Hematopoietic multipotent progenitor cell treated with erythropoietin and hydrocortisone succinate and interleukin-3 and kit ligand, for 17 days (in vitro differentiated cells): ENCODE measurements at regions not wholly inside any gene's neighbourhood (a gene's known extent, or its start where the extent isn't known, plus 50 kb on each side); places are given as distances from the start of the nearest gene placed in this dataset.

Experiments used
- DNase-seq: peaks from one replicate; pipeline ENCODE4 v3.0.0-alpha.2; 2015; ENCODE audit warnings: low spot score

DNA sequence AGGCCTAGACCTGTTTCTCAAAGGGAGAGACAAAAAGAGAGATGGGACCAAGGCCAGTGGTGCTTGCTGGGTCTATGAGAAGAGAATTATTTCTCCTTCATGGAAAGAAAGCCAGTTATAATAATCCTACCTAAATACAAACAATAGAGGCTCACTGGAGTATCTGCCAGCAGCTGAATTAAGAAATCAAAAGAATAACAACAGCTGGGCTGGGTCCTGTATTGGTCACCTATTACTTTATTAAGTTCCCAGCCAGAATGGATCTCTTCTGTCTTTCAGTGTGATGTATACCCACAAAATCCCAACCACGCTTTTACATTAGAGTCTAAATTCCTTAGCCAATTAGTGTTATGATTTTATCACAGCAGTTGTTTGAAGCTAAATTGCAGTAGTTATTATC lies 297.8 kb upstream of the DACH1 start:
- no peak for DNase-seq

DNA sequence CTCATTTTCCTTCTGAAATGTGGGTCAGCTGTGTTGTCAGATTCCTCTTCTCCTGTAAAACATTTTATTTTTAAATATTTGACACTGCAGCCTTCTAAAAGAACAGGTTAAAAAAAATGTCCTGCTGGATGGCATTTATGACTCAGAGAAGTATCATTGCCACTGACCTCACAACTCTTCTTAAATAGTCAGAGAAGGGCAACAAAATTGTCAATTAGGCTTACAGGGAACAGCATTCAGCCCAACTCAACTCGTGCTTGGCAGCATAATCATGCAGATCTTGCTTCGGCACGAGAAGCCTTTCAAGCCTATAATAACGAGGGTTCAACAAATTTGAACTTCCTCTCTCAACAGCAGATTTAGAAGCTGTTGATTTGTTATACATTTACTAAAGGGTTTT lies 296.7 kb upstream of the DACH1 start:
- DNase-seq = no peak

DNA sequence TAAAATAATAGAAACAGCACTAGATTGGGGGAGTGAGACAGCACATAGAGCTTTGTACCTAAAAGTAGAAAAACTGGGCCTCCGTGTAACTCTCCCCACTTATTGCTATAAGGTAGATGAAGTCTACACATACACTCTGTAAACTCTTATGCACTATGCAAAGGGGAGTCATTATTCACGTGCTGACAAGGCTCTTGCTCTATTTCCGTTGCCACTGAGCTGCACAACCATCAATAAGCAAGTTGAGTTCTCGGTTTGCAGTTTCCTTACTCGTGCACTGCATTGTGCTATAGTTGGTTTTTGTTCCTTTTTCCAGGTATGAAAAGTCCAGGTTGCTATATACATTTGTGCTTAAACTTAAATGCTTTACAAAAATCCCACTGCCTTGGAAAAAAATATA lies 294.0 kb upstream of the DACH1 start:
- no peak for DNase-seq

DNA sequence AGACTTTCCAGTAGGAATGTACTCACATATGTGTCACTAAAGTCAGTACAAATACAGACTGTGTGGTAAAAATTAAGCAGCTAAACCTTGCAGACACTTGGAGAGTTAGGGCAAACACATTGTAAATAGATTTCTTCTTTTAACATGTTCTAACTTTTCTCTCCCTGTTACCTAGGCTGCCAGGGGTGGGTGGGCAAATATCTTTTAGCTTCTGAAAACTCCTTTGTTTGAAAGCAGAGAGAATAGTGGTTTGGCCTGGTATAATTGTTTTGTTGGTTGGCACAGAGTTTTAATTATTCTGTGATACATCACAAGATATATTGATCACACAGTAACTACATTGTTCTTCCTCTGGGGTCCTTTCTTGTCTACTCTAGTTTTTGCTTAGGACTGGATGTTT lies 289.8 kb upstream of the DACH1 start:
- no peak for DNase-seq

DNA sequence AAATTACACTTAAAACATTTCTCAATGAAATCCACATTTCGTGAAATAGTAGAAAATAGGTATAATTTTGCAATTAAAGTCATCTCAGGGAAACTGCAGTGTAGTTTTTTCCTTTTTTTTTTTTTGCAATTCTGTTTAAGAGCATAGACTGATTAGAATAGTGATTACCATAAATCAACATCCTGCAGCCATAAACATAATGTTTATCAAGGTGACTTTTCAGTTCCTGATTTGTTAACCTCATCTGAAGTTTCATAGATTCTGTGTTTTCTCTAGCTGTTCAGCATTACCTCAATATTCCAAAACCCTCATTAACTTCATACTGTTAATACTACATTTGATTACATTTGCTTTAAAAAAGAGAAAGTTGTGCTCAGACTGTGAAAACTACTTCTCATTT lies 286.3 kb upstream of the DACH1 start:
- no peak for DNase-seq

DNA sequence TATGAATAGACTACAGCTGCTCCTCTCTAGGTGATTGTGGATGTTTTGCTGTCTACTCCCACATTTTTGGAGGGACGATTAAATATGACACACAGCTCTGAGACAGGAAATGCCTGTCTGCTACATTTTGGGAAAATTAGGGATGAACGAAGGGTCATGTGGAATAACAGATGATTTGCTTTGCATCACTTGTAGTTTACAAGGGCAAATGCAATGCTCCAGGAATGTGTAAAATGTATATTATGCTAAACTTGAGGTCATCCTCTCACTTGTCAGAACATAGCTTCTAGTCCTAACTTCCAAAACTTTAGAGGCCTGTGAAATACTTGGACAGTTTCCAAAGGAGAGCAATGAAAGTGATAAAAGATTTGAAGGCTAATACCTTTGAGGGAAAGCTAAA lies 284.2 kb upstream of the DACH1 start:
- DNase-seq = no peak

DNA sequence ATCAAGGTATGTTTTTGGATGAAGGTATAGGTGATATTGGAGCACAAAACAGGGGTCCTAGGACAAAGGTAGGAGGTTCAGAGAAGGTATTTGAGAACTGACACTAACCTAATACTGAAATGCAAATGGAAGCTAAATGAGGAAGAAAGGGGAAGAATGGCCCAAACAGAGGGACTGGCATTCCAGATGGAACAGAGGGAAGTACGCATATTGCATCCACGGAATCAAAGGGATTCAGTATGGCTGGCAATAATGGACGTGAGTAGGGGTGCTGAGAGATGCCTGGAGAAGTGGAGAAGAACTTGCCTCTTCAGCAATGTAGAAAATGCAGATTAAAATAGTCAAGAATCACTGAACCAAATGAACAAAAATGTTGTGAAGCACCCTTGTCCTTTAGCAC lies 283.5 kb upstream of the DACH1 start:
- no peak for DNase-seq

DNA sequence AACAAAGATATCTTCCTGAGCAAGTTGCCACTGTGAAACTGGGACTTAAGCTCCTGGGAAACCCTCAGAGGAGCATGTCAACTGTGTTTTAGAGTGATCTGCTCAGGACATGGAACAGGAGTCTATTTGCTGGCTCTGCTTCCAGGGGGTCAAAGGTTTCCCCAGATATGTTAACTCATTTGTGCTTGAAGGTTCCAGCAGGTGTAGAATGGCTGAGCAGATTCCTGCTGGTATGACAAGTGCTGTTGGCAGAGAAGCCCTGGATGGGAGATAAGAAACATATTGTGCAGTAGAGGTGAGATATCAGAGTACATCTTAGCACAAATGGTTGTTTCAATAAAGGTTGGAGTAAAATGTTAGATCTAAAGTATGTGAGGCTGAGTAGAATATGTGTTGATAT lies 282.7 kb upstream of the DACH1 start:
- no peak for DNase-seq

DNA sequence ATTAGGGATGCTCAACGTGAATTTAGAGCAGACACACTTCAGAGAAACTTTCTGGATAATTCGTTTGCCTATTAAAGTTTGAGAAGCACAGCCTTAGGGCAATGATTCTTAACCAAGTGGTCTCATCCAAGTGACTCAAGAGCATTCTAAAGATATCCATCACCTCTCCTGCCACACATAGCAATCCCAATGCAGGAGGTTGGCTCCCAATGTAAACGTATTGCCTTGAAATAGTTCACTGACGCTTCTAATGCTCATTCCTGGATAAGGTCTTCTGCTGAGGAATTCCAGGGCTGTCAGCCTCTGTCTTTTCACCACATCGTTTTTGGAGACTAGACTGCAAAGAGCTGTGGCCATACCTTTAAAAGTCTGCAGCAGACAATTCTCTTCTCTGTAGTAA lies 279.8 kb upstream of the DACH1 start:
- DNase-seq = no peak

DNA sequence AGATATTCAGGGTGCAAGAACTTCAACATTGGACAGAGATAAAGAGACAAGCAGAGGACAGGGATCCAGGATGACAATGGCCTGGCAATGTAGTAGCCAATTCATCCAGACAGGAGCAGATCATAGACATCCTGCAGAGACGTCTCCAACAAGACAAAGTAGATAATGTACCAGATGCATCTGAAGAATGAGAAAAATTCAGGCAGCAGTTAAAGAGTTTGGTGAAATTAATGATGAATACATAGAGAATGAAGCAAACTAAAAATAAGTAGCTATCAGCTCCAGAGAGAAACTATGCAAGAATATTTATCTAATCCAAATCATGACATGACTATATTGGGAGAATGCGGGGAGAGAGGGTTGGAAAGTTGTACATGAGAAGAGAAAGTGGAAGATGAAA lies 278.4 kb upstream of the DACH1 start:
- no peak for DNase-seq

DNA sequence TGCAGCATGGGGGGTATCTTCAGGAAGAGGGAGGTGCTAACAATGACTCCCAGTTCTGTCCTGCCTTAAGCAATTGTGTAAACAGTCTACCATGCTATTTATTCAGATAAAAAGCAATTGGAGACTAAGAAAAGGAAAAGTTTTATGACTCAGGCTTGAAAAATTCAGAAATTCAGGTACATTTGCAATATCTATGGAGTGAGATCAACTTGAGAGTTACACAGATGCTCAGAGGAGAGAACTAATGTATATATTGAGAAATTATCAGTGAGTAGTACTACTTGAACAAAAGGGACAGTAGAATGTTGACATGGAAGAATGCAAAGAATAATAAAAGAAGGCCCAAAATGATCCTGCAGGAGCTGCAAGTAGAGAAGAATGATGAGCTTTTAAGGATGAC lies 277.6 kb upstream of the DACH1 start:
- no peak for DNase-seq

DNA sequence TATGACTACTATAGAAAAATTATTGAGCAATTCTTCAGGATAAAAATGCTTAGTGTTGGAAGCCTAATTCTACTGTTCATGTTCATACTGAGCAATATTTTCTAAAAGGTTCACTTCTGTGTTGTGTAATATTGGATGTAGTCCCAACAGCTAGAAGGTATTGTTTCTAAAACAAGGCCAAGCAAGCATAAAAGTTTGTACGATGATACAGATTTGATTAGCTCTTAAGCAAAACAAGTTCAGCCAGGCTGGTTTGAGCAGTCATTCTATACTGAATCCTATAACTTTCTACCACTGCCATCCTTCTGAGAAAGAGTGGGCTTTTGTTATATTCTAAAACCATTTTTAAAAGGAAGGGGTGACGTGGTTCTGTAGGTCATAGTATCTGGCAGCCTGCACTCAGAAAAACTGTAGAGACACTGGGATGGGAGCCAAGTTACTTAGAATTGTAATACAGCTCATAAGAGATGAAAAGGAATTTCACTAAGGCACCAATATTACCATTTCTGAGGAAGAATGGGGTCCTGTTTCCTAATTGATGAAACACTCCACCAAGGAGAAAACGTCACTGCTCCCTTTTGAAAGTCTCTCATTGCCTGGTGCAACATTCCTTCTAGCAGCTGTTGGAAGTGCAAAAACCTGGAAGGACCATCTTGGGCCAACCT lies 275.0 kb upstream of the DACH1 start:
- DNase-seq = no peak

DNA sequence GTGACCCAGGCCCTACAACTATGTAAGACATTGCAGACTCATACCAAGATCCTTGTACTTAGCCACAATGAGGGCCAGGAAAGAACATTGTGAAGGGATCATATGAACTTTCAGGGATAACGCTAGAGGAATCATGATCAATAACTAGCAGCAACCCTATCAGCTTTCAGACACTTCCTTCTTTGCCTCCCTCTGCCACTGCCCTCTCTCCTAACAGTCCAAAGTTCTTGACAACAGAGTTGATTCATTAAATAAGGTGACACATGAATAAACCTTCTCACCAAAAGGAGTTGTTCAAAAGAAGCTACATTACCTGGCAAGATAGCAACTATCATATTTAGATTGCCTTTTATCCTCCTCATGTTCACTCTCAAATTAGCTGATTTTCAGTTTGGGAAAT lies 272.2 kb upstream of the DACH1 start:
- DNase-seq = no peak

DNA sequence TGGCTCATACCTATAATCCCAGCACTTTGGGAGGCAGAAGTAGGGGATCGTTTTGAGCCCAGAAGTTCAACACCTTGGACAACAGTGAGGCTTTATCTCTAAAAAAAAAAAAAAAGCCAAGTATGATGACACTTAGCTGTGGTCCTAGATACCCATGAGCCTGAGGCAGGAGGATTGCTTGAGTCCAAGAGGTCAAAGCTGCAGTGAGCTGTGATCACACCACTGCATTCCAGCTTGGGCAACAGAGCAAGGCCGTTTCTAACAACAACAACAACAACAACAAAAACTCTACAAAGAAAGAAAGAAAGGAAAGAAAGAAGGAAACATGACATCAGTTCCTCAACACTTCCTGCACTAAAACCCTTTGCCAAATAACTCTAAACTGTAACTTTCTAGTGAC lies 265.1 kb upstream of the DACH1 start:
- no peak for DNase-seq

DNA sequence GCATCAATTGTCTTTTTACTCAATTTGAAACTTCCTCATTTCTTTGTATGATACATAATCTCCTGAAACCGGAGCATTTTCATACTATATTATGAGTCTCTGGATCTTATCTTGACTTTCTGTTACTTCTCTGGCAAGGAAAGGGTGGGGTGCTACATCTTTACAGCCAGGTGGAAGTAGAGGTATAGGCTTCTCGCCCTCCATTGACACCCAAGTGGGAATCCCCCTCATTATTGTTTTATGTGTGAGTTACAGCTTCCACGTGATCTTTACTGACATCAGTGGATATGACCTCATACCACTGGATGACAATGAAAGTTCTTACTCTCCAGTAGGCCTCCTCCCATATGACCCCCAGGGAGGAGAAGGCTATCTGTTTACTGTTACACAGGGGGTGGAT lies 262.1 kb upstream of the DACH1 start:
- no peak for DNase-seq

DNA sequence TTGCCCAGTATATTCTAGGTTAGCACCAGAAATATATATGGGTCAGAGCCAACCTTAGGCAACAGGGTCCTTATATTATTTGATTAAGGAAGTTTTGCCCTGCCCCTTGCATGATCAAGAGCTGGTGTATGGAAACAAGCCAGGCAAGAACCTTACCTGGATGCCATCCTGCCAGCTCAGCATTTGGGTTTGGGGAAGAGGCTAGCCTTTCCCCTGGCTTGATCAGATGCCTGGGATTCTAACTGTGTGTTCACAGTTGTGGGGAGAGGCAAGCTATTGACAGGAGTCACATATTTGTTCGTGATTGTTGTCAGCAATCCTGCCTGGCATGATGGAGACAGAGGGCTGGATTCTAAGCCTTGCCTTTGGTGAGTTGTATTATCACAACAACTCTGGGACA lies 260.0 kb upstream of the DACH1 start:
- DNase-seq = no peak

DNA sequence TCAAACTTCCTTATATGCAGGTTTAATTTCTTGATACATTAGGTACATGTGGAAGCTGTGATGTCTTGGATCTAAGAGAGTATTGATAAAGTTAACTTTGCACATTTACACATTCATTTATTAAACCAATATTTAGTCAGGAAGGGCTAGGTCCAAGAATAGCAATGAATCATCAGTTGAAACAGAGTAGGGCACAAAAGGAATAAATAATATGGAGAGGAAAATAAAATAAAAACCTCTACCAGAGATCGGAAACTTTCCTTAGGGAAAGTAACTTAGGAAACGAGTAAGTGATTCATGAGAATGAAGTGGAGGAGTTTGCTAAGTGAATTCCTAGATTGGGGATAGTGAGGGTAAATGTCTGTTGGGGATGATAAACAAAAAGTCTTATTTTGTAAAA lies 259.4 kb upstream of the DACH1 start:
- no peak for DNase-seq

DNA sequence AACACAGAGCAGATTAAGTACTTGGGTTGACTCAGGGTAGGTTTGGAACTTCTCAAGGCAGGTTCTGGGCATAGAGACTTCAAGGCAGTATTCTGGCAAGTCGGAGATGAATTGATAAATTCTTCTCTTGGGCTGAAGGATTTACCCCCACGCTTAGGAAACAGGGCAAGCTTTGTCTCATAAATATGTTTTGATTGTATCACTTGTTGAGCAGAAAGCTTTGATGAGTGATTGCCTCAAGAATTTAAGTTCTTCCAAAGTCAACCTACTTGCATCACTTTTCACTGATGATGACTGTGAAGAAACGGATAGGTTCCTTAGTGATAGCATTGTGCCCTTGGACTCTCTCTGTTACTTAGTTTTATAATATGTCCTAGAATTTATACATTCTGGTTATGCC lies 258.6 kb upstream of the DACH1 start:
- DNase-seq = no peak

DNA sequence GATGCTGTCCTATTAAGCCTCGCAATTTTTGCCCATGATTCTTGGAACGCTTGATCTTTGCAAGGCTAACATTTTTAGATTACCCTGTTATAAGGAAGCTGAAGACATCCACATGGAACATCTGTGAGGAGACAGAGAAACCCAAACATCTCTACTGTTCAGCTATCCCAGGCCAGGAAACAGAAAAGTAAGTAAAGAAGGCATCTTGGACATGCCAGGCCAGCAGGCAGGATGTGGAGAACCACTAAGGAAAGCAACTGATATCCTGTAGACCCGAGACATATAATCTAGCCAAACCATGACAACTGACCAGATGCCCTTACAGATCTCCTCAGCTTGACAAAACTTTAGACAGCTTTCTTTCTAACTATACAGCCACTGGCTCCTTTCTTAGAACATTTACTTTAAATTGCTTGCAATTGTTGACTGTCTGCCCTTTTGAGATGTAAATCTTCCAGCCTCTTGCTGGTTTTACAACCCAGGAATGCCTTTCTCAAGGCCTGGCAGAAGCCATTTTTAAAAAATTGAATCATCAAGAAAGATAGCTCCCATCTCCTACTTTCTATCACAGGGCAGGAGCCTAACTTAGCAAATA lies 255.8 kb upstream of the DACH1 start:
- DNase-seq = no peak

DNA sequence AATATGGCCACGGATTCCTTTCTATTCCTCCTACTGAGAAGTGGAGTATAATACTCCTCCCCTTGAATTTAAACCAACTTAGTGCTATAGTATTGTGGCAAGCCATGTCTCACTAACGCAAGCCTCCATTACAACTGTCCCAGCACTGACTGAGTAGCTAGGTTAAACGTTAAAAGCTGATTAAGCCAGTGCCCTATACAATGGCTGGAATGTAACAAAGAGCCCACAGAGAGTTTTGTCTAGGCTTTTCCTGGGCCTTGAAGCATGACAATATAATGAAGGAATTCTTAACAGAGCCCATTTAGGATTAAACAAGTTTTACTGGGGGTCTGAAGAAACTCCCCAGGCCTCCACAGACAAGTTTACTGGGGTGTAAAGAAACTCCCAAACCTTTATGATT lies 254.5 kb upstream of the DACH1 start:
- DNase-seq = no peak

DNA sequence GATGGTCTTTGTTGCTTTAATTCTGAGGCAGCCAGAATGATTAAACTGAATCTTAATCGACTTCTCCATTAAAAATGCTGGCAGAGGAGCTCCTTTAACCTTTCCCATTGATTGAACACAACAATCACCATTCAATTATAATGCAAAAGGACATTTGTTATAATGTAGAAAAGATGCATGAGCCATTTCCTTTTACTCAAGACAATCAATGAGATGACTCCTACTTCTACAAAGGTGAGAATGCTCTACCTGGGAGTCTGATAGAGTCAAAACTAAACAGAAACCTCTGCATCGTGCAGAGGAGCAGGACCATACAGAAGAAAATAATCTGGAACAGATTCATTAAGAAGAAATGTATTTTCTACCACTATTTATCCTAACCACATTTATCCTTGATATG lies 253.6 kb upstream of the DACH1 start:
- no peak for DNase-seq

DNA sequence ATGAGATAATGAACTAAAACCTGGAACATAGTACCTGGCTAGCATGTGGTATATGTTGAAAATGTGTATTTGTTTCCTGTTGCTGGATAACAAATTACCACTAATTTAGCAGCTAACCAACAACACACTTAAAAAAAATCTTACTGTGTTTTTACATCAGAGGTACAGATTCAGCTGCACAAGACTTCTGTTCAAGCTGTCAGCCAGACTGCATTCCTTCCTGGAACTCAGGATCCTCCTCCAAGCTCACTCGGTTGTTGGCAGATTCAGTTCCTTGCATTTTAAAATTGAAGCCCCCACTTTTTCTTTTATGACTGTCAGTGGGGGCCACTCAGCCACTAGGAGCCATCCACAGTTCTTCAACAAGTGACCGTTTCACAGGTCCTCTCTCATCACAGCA lies 246.9 kb upstream of the DACH1 start:
- DNase-seq = no peak

DNA sequence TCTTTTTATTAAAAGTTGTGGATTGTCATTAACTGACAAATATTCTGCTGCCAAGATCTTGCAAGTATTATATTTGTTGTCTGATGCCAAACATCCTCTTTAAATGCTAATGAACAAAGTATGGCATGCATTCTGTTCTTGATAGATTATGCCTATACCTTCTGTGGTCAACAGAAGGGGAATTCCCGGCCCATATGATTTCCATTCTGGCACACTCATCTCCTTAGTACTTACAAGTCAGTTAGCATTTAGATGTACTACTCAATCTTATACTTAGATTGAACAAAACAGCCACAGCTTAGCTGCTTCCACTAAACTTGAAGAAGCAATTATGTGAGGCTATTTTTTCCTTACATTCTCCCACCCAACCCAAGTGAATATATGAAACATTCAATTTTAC lies 246.1 kb upstream of the DACH1 start:
- DNase-seq = no peak

DNA sequence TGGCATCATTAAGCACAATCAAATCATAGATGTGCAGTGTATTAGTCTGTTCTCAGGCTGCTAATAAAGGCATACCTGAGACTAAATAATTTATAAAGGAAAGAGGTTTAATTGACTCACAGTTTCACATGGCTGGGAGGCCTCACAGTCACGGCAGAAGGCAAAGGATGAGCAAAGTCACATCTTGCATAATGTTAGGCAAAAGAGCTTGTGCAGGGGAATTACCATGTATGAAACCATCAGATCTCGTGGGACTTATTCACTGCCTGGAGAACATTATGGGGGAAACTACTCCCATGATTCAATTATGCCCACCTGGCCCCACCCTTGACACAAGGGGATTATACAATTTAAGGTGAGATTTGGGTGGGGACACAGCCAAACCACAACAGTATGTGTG lies 245.2 kb upstream of the DACH1 start:
- DNase-seq = no peak

DNA sequence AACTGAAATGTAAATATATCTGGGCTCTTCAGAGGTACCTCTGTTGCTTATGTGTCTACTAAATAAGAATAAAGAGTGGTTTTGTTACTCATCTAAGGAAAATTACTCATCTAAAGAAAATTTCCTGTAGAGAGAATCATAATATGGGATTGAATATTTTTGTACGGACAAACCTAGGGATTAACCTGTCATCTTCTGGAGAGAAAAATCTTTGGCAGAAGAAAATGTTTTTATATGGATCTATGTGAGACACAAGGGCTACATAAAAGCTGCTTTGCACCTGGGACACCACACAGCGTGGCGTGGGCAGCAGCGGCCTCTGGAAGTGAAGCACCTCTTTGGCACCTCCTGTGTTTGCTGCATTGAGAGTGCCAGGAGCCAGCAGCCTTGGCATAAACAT lies 242.9 kb upstream of the DACH1 start:
- DNase-seq = no peak
